ENCODE measurements at regions not wholly inside any gene's neighbourhood (a gene's known extent, or its start where the extent isn't known, plus 50 kb on each side); places are given as distances from the start of the nearest gene placed in this dataset.

- Histone ChIP-seq H3K36me3 (ENCODE audit: control insufficient read depth, insufficient read depth, low read length) (no peaks in the 10 kb centered on the region), H3K27me3 (ENCODE audit: control insufficient read depth, insufficient read depth, low read length) (peaks cover 8% of the 10 kb centered on the region), H3K4me3 (ENCODE audit: low read depth, low read length) (no peak overlapping the region)
- DNase-seq (ENCODE audit: low read depth) (no peak), FAIRE-seq (no peak)
- TF ChIP-seq, protein P1, sequence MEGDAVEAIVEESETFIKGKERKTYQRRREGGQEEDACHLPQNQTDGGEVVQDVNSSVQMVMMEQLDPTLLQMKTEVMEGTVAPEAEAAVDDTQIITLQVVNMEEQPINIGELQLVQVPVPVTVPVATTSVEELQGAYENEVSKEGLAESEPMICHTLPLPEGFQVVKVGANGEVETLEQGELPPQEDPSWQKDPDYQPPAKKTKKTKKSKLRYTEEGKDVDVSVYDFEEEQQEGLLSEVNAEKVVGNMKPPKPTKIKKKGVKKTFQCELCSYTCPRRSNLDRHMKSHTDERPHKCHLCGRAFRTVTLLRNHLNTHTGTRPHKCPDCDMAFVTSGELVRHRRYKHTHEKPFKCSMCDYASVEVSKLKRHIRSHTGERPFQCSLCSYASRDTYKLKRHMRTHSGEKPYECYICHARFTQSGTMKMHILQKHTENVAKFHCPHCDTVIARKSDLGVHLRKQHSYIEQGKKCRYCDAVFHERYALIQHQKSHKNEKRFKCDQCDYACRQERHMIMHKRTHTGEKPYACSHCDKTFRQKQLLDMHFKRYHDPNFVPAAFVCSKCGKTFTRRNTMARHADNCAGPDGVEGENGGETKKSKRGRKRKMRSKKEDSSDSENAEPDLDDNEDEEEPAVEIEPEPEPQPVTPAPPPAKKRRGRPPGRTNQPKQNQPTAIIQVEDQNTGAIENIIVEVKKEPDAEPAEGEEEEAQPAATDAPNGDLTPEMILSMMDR (IDR thresholded peaks at IDR 0.05; ENCODE audit: insufficient read depth, low read length, severe bottlenecking) = no peak
Observed at GRCh38 chr5:166977911-166978422, 1313.5 kb upstream of the WWC1 start.

GRCh38 chr5:166979307-166979895, 1312.0 kb upstream of the WWC1 start:
- TF ChIP-seq, protein P1 (IDR thresholded peaks at IDR 0.05; ENCODE audit: insufficient read depth, low read length, severe bottlenecking) = no peak

DNA sequence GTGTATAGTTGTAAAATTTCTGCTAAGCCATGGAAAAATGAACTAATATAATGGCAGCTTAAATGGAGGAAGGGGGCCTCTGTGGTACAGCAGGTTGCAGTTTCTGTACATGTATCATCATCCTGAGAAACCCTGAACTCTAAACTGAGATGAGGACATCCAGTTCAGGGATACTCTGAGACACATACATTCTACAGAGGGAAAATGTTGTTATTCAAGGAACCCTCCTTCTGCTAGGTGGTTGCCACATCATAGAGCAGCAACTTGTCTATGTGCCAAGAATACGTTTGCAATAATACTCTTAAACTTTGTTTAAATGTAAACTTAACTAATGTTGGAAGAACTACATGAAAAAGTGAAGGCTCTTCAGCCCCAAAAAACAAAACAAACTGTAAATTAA, 1310.8 kb upstream of the WWC1 start:
- DNase-seq (ENCODE audit: low read depth) (no peak), FAIRE-seq (no peak)
- peaks cover 8% of the 10 kb centered on the region for H3K27me3 ChIP-seq (ENCODE audit: control insufficient read depth, insufficient read depth, low read length)
- H3K4me3 ChIP-seq (ENCODE audit: low read depth, low read length) = no peak overlapping the region
- H3K36me3 ChIP-seq (ENCODE audit: control insufficient read depth, insufficient read depth, low read length) = no peaks in the 10 kb centered on the region
- TF ChIP-seq, protein P1 (IDR thresholded peaks at IDR 0.05; ENCODE audit: insufficient read depth, low read length, severe bottlenecking) = no peak

More at GRCh38 chr5:166979307-166979895, 1312.0 kb upstream of the WWC1 start:
- DNase-seq (ENCODE audit: low read depth) (no peak), FAIRE-seq (no peak)
- Histone ChIP-seq H3K27me3 (ENCODE audit: control insufficient read depth, insufficient read depth, low read length) (peaks cover 8% of the 10 kb centered on the region), H3K4me3 (ENCODE audit: low read depth, low read length) (no peak overlapping the region), H3K36me3 (ENCODE audit: control insufficient read depth, insufficient read depth, low read length) (no peaks in the 10 kb centered on the region)

GRCh38 chr5:166982226-166982625, 1309.2 kb upstream of the WWC1 start:
- no peak overlapping the region for H3K4me3 ChIP-seq (ENCODE audit: low read depth, low read length)
- FAIRE-seq = no peak
- TF ChIP-seq, protein P1 (IDR thresholded peaks at IDR 0.05; ENCODE audit: insufficient read depth, low read length, severe bottlenecking) = no peak

GRCh38 chr5:166991601-166992000, 1299.8 kb upstream of the WWC1 start:
- FAIRE-seq = no peak
- TF ChIP-seq, protein P1 (IDR thresholded peaks at IDR 0.05; ENCODE audit: insufficient read depth, low read length, severe bottlenecking) = no peak
- no peak overlapping the region for H3K4me3 ChIP-seq (ENCODE audit: low read depth, low read length)
- no peaks in the 10 kb centered on the region for H3K27me3 ChIP-seq (ENCODE audit: control insufficient read depth, insufficient read depth, low read length)
- DNase-seq (ENCODE audit: low read depth) = no peak
- no peaks in the 10 kb centered on the region for H3K36me3 ChIP-seq (ENCODE audit: control insufficient read depth, insufficient read depth, low read length)

More at GRCh38 chr5:166982226-166982625, 1309.2 kb upstream of the WWC1 start:
- peaks cover 8% of the 10 kb centered on the region for H3K27me3 ChIP-seq (ENCODE audit: control insufficient read depth, insufficient read depth, low read length)
- no peaks in the 10 kb centered on the region for H3K36me3 ChIP-seq (ENCODE audit: control insufficient read depth, insufficient read depth, low read length)
- no peak for DNase-seq (ENCODE audit: low read depth)

- FAIRE-seq (no peak), DNase-seq (ENCODE audit: low read depth) (no peak)
- Histone ChIP-seq H3K4me3 (ENCODE audit: low read depth, low read length) (no peak overlapping the region), H3K36me3 (ENCODE audit: control insufficient read depth, insufficient read depth, low read length) (no peaks in the 10 kb centered on the region), H3K27me3 (ENCODE audit: control insufficient read depth, insufficient read depth, low read length) (no peaks in the 10 kb centered on the region)
- TF ChIP-seq, protein P1 (IDR thresholded peaks at IDR 0.05; ENCODE audit: insufficient read depth, low read length, severe bottlenecking) = no peak
Observed at GRCh38 chr5:166992108-166992507, 1299.3 kb upstream of the WWC1 start.

Data from bronchial epithelial cell (primary cell).